EH (cell line): ENCODE measurements at regions not wholly inside any gene's neighbourhood (a gene's known extent, or its start where the extent isn't known, plus 50 kb on each side); places are given as distances from the start of the nearest gene placed in this dataset.
"Not testable (repeated sequence)": the region's sequence is repeated elsewhere in the genome, so short reads cannot be mapped to it uniquely, and the experiment has no call there.

Experiments used
- DNase-seq: peaks from one replicate; pipeline ENCODE4 v3.0.0-alpha.2; 2015; ENCODE audit warnings: low read depth

DNA sequence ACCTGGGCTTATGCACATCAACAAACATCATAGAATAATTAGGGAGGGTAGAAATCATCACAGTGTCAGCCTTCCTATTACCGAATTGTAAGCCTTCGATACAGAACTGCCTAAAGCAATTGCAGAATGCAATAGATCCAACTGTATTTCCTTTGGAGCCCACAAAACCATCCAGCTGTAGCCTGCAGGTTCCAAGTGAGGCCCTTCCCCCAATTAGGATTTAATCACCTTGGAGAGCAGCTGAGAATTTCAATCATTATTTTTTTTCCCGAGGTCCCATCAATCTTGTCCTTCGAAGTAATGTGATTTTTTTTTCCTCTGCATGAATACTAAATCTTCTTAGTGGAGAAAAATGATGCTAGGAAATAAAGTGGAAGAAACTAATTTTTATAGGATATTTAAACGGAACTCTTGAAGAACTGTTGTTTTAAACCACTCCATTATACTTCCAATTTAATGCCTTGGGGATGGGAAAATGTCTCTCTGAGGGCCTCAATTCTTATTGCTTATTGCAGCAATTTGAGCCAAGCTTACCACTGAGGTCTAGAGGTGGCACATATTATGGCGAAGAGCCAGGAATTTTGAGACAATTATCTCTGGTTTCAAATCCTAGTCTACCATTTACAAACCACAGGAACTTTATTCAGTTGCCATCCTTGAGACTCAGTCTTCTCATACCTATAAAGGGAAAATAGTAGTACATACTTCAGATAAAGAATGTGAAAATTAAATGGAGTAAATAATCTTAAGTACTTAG, 953.4 kb upstream of the IGFBP7 start:
- no peak for DNase-seq

DNA sequence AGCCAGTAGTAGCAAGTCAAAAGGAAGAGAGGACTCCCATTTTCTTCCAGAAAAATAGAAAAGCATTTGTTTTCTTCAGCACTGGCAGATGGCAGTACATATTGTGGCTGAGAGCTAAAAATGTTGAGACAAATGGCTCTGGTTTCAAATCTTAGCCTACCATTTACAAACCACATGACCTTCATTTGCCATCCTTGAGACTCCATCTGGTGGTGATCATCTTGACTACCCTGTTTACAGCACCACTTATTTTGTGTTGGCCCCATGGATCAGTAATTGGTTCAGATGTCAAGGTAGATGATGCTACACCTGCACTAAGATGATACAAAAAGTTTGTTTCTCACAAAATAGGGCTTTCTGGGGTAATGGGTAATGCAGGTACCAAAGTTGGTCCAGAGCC, 951.8 kb upstream of the IGFBP7 start:
- no peak for DNase-seq

DNA sequence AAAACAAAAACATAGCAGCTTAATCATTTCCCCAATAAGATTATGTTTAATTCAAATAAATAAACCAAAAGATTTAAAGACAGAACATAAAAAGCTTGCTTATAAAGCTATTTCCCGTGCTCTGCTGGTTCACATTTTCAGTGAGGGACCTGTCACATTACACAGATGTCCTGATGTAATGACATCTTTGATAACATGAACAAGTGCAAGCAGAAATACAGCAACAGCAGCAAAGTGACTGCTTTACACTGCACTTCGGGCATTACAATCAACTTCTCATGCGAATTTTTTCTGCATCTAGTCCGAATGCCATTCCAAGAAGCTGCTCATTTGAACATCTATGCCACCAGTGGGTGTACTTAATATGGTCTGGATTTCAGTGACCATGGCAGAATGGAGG, 940.3 kb upstream of the IGFBP7 start:
- no peak for DNase-seq

DNA sequence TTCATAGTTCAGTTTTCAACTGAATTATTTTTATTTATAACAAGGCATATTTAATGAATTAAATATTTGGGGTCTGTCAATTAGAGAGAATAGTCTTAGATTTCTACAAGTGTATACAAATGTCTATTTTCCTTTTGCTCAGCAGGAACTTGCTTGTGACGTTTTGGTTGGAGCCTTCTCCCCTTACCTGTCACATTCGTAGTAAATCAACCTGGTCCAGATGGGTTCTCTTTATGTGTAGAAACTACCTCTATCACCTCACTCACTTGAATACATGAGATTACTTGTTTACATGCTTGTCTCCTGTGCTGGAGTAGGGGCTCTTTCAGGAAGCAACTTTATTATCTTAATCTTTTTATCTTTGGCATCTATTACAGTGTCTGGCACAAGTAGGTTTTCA, 938.3 kb upstream of the IGFBP7 start:
- no peak for DNase-seq

DNA sequence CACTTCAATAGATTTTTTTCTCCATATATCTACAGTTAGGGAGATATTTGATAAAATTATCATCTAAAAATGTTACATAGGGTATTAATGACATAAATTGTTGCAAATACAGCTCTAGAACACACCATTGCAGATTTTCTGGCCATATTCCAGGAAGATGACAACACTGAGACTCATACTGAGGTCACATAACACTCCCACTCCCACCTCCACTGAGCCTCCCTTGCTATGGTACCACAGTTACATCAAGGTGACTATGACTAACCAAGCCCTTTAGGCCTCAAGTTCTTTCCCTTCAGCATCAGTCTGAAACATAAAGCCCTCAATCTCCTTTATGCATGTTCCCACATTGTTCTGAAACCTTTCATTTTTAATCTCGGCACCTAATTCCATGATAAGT, 932.0 kb upstream of the IGFBP7 start:
- DNase-seq: no peak

DNA sequence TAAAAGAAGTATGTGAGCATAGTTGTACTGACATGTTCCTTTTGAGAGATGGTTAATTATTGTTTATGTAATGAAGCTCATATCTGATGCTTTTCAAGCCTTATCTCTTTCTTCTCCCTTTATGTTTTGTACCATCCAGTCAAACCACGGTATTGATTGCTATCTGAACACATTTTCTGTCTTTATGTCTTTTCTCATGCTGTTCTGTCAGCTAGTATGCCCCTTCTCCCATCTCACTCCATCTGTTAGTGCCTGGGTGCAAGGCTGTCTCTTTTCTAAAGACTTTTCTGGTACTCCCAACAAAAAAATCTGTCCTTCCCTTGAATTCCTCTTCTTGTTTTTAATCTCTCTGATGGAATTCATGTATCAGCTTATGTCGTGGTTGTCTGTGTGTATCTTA, 883.8 kb upstream of the IGFBP7 start:
- DNase-seq: no peak

DNA sequence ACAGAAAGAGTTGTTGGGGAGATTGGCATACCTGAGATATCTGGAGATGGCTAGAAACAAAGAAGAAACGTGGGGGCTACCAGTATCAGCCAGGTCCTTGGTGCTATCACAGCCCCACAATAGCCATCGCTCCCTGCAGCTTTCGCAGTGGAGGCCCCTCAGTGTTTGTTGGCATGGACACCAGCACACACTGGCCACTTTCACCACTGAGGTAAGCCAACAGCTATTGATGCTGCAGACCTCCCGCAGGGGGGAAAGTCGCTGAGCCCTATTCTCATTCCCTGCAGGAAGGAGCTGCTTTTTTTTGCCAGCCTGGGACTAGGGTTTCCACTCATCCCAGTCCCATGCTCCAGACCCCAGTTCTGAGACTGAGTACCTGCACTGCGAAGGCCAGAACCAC, 879.2 kb upstream of the IGFBP7 start:
- no peak for DNase-seq

DNA sequence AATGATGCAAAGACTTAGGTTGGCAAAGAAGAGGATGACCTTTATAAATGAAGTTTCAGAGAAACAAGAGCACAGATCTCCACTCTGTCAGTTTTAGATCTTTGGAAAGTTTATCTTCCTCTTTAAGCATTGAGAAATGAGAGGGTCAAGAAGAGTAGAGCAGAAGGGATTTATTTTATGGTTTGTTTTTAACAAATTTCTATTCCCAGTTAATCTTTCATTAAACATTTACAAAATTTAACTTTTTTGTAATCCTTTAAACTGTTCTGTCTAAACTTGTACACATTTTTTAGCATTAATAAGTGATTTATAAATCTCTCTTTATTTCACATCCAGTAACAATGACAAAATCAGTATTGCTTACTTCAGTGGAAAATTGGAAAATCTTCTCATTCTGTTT, 875.0 kb upstream of the IGFBP7 start:
- no peak for DNase-seq

DNA sequence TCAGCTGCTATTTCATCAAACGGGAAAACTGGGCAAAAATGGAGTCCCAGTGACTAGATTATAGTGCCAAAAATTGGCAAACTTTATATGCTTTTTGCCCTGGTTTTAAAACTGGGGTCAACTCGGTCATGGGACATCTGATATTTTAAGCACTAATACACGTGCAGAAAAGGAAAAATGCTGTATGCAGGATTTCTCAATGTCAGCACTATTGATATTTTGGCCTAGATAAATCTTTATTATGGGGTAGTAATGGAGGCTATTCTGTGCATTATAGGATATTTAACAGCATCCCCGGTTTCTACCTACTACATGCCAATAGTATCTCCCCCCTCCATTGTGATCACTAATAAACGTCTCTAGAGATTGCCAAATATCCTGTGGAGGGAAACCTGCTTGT, 870.9 kb upstream of the IGFBP7 start:
- no peak for DNase-seq

DNA sequence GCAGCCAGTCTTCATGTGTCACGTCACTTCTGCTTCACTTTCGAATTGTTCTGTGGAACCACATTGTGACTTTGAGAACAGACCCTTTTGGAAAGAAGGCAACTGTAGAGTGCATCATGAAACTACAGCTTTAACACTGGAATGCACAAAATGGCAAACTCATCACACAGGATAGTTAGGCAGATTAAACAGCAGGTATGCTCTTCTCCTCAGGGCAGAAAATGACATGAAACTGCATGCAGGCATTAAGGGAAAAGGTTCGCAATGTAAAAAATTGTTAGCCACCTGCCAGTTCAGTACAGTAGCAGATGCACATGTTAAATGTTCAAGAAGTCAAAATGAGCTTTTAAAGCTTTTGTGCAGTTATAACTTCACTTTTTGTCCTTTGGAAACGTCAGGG, 864.6 kb upstream of the IGFBP7 start:
- DNase-seq: no peak

DNA sequence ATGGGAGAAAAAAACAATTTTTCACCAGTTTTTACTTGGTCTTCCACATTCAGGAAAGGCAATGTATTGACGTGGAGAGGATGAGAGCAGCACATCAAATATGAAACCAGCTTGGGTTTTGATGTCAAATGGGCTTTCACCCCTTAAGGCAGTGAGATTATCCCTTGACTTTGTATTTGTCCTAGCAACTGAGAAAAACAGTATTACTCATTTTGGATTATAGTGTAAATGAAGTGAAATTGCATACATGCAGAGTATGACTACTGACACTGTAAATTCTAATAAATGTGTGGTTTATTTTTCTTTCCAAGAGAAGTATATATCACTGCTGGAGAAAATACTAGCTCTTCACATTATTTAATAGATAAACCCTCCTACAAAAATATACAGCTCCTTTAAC, 863.6 kb upstream of the IGFBP7 start:
- DNase-seq: no peak

DNA sequence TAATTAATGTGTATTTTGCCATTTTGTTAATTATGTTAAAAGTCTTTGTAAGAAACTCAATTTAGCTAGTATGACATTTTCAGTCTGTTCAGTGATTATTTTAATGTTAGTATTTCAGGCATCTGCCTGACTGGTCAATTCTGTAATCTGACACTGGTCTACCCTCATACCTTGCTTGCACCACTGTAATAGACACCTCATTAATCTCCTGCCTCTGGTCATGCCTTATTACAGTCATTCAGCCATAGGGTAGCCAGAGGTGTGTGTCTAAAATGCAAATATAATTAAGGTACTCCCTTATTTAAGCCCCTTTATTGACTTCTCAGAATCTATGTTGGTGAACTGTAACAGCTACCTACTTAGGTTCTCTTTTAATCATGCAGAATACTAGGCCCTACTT, 861.1 kb upstream of the IGFBP7 start:
- no peak for DNase-seq

DNA sequence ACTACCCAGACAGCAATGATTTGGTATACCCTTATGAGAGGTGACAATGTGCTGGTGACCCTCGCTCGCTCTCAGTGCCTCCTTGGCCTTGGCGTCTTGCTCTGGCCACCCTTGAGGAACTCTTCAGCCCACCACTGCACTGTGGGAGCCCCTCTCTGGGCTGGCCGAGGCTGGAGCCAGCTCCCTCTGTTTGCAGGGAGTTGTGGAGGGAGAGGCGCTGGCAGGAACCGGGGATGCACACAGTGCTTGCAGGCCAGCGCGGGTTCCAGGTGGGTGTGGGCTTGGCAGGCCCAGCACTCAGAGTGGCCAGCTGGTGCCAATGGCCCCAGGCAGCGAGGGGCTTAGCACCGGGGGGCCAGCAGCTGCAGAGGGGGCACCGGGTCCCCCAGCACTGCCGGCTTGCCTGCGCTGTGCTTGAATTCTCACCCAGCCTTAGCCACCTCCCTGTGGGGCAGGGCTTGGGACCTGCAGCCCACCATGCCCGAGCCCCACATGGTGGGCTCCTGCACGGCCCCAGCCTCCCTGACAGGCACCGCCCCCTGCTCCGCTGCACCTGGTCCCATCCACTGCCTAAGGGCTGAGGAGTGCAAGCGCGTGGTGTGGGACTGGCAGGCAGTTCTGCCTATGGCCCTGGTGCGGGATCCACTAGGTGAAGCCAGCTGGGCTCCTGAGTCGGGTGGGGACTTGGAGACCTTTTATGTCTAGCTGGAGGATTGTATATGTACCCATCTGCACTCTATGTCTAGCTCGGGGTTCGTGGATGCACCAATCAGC, 857.0 kb upstream of the IGFBP7 start:
- no peak for DNase-seq

DNA sequence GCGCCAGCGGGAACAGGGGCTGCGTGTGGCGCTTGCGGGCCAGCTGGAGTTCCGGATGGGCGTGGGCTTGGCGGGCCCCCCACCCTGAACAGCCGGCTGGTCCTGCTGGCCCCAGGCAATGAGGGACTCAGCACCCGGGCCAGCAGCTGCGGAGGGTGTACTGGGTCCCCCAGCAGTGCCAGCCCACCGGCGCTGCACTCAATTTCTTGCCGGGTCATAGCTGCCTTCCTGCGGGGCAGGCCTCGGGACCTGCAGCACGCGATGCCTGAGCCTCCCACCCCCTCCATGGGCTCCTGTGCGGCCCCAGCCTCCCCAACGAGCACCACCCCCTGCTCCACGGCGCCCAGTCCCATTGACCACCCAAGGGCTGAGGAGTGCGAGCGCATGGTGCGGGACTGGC, 855.2 kb upstream of the IGFBP7 start:
- DNase-seq: not testable (repeated sequence)

DNA sequence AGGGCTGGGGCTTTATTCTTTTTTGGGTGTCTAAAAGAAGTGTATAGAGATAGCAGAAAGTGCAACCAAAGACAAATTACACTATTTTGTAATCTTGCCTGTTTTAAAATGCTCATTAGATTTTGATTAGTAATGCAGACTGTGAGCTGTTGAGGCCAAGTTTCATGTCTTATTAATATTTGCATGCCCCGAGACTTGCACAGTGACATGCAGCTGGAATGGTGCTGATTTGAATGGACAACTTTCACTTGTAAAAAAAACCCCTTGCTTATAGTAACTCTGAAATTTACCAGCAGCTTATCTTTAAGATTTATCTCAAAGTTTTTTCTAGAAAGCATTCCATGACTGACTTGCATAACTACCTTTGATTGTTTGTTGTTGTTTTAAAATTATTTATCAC, 835.1 kb upstream of the IGFBP7 start:
- no peak for DNase-seq

DNA sequence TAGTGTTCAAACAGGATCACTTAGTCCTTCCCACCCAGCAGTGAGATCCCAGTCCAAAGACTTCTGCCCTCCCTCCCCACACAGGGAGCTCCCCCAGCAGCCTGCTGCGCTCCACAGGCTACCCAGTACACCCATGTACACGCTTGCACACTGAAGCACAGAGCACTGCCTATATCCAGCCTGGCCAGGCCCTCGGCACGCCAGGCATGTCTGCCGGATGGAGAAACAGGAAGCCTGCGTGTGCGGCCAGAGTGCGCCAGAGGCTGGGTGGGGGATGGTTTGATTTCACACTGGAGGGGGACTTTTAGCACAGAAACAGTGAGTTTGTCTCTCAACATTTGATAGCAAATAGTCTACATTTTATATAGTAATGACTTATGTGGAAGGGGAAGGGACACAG, 833.5 kb upstream of the IGFBP7 start:
- DNase-seq: peak; percentile 63

DNA sequence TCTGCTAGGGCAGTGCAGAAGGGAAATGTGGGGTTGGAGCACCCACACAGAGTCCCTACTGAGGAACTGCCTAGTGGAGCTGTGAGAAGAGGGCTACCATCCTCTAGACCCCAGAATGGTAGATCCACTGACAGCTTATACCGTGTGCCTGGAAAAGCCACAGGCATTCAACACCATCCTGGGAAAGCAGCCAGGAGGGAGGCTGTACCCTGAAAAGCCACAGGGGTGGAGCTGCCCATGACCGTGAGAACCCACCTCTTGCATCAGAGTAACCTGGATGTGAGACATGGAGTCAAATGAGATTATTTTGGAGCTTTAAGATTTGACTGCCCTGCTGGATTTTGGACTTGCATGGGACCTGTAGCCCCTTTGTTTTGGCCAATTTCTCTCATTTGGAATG, 827.1 kb upstream of the IGFBP7 start:
- DNase-seq: not testable (repeated sequence)

DNA sequence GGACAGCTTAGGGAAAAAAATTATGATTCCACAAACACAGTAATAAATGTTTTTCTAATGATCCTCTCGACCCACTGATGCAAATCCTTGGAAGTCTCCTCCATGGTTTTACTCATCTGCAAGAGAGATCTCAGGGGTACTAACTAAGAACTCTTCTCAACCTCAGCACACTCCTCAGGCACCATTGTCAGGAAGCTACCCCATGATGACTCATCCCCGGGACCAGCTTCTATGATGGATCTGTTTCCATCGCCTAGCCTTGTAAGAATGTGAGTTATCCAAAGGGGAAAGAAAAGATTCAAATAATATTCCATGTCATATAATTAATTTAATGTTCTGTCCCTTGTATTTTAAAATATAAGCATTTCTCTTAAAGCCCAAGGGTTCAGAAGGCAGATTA, 816.1 kb upstream of the IGFBP7 start:
- DNase-seq: no peak

DNA sequence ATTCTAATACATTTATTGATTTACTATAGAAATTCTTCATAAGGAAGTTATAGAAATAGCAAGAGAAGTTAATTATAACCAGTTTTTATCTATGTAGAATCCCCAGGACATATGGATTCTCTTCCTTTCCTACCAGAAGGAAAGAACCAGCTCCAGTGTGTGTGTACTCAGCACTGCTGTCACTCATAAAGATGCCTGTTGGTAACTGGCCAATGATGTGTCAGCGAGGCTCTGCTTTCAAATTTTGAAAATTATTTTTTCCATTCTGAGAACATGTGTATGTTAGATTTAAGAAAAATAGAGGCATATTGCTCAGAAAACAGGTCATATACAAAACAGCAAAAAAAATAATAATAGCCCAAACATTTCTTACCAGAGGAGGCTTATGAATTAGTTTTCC, 814.8 kb upstream of the IGFBP7 start:
- DNase-seq: no peak

DNA sequence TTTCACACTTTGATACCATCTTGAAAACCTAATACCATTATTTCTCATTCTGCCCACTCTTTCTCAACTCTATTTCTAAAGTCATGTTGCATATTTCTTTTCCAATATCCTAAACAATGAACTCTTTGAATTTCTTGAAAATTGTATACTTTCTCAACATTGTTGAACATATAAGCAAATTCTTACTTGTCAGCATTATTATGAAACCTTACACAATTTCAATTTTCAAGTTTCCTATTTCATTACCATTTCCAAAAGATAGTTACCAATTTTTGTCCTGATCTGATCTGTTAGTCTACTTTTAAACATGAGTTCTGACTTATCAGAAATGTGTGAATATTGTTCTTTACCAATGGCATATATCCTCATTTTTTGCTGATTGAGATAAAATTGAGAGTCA, 806.3 kb upstream of the IGFBP7 start:
- DNase-seq: no peak

DNA sequence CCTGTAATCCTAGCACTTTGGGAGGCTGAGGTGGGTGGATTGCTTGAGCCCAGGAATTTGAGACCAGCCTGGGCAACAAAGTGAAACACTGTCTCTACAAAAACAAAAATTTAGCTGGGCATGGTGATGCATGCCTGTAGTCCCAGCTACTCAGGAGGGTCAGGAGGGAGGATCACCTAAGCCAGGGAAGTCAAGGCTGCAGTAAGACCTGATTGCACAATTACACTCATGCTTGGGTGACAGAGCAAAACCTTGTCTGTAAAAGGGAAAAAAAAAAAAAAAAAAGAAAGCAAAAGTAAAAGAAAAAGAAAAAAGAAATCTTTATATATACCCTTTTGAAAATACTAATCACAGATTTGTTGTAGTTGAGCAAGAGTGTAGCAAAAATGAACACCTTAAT, 801.0 kb upstream of the IGFBP7 start:
- DNase-seq: no peak

DNA sequence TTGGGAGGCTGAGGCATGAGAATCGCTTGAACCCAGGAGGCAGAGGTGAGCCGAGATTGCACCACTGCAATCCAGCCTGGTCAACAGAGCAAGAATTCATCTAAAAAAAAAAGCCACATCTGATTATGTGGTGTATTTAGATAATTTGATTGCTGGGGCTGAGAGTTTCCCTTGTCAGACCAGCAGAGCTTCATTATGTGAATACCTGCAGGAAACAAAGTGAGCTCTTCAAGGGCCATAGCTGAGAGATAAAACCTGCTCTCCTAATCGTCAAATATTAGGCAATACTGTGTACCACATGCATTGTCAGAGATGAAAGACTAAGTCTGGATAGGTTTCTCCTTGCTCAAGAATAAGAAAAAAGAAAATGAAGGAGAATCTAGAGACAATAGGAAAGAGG, 800.0 kb upstream of the IGFBP7 start:
- no peak for DNase-seq

DNA sequence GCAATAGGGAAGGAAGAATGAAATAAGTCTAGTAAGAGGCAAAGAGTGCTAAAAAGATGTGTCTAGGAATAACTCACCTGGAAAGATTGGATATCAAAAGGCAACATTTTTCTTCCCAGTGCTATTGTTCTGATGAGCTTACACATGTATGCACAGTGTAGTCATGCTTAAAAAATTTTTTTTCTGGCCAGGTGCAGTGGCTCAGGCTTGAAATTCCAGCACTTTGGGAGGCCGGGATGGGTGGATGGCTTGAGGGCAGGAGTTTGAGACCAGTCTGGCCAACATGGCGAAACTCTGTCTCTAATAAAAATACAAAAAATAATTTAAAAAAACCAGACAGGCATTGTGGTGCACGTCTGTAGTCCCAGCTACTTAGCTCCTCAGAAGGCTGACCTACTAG, 795.8 kb upstream of the IGFBP7 start:
- no peak for DNase-seq

DNA sequence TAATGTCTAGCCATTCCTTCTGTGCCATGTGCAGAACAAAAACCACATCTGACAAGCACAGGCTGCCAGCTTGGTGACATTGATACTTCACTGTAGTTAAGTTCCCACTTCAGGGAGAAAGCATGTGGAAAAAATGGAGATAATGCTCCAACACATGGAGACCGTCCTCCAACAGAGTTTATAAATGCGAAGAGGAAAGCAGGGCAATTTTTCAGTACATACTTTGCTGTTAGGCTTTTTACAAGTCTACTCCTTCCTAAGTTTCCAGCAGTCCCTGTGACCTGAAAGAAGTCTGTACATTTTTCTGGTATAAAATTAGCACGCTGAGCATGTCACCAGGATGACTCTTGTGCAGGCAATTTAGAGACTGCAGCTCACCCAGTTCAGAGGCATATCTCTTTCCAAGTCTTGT, 766.9 kb upstream of the IGFBP7 start:
- DNase-seq: no peak
